ENCODE measurements at regions not wholly inside any gene's neighbourhood (a gene's known extent, or its start where the extent isn't known, plus 50 kb on each side); places are given as distances from the start of the nearest gene placed in this dataset.

- no peak for TF ChIP-seq CTCF (conservative IDR thresholded peaks at IDR 0.05; ENCODE audit: low read depth, low read length)
- TF ChIP-seq EZH2 (IDR thresholded peaks at IDR 0.05; ENCODE audit: low read length, unreplicated experiment), result no peak
- TF ChIP-seq EZH2phosphoT487 (IDR thresholded peaks at IDR 0.05; ENCODE audit: borderline replicate concordance, low read length), result no peak
Measured at GRCh38 chr11:81286959-81287358, 1446.7 kb downstream of the FAM181B start.

Data from PC-3 (cell line).